Adipocyte (in vitro differentiated cells): ENCODE measurements at regions not wholly inside any gene's neighbourhood (a gene's known extent, or its start where the extent isn't known, plus 50 kb on each side); places are given as distances from the start of the nearest gene placed in this dataset.

Experiments
- DNase-seq: peaks from one replicate; pipeline ENCODE4 v3.0.0-alpha.2; 2015; ENCODE audit warnings: low read depth
- H3K27me3 ChIP-seq: replicated peaks from 2 replicates; pipeline ENCODE4 v1.7.0; 2013; ENCODE audit warnings: mild to moderate bottlenecking, low read length, moderate library complexity; ENCODE audit not compliant: control insufficient read depth, insufficient read depth
- H3K36me3 ChIP-seq: 2 replicates; pipeline ENCODE4 v1.7.0; 2013; ENCODE audit warnings: low read length, mild to moderate bottlenecking, moderate library complexity; ENCODE audit not compliant: control insufficient read depth, insufficient read depth, severe bottlenecking
- H3K4me1 ChIP-seq: 2 replicates; pipeline ENCODE4 v1.7.0; 2013; ENCODE audit warnings: mild to moderate bottlenecking, low read length, moderate library complexity; ENCODE audit not compliant: control insufficient read depth, insufficient read depth
- H3K4me3 ChIP-seq: 2 replicates; pipeline ENCODE4 v1.7.0; 2013; ENCODE audit warnings: mild to moderate bottlenecking, low read length, moderate library complexity
- H3K9ac ChIP-seq: 2 replicates; pipeline ENCODE4 v1.7.0; 2013; ENCODE audit warnings: mild to moderate bottlenecking, low read length, moderate library complexity
- H3K9me3 ChIP-seq: 2 replicates; pipeline ENCODE4 v1.7.0; 2013; ENCODE audit warnings: mild to moderate bottlenecking, low read length, moderate library complexity; ENCODE audit not compliant: control insufficient read depth

DNA sequence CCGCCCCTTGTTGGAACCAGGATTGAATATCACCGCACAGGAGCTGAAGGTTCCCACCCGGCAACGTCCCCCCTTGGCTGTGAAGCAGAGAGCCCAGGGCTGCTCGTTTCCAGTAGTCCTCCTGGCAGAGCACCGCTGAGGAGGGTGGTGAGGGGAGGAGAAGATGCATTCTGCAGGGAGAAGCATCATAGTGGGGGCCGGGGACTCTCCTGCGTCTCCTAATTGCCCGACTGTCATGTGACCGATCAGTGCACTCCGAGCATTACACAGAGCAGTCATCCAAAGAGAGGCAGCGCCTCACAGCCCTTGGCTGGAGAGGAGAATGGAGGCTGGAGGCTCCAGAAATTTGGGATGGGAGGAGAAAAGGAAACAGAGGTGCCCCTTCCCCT is 85.0 kb upstream of the SEPTIN5 start:
- H3K4me1 ChIP-seq = no peaks in the 10 kb centered on the region
- no peaks in the 10 kb centered on the region for H3K36me3 ChIP-seq
- H3K27me3 ChIP-seq = peaks cover 68% of the 10 kb centered on the region
- H3K4me3 ChIP-seq = no peak overlapping the region
- no peaks in the 10 kb centered on the region for H3K9me3 ChIP-seq
- DNase-seq = no peak
- H3K9ac ChIP-seq = no peak overlapping the region

DNA sequence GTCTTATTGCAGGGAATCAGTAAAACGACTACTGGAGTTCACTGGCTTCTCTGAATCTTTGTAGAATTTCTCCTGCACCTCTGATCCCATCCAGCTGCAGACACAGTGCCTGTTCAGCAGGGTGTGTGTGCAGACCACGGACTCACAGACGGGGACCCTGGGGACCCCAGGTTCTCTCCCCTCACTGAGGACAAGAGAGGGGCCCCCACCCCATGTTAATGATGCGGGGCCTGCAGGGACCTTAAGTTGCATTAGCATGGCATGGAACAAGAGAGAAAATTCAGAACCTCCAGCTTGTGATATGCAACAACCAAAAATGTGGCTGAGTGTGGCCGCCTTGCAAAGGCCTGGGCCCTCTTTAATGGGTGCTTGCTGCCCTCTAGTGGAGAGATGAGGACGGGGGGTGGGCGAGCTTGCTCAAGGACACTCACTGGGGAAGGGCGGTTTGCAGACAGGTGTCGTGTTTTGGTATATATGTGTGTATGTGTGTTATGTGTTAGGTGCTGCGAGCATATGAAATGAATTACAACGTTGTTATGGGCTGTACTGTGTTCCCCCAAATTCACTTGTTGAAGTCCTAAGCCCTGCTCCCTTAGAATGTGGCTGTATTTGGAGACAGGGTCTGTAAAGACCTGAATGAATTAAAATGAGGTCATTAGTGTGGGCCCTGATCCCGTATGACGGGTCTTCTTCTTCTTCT is 84.4 kb upstream of the SEPTIN5 start:
- H3K36me3 ChIP-seq = no peaks in the 10 kb centered on the region

DNA sequence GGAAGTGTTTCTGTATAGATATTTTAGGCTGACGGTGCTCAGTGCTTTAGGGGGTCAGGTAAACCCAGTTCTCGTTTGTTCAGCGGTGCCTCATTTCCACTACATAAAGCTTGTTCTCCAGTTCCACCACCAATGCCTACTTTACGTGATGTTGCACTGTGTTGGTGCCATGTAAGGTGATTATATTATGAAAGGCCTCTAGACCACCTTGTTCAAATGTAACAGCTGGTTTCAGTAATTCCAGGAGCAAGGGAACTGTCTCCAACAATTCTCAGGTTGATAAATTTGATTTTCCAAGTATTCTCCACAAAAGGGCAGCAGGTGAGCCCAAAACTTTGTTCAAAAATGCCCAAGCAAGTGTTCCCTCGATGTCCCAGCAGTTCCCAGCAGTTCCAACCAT is 83.7 kb upstream of the SEPTIN5 start:
- Histone ChIP-seq H3K4me1 (no peaks in the 10 kb centered on the region), H3K4me3 (no peak overlapping the region)

More for the DNA sequence above, 84.4 kb upstream of the SEPTIN5 start:
- Histone ChIP-seq H3K4me1 (no peaks in the 10 kb centered on the region), H3K9me3 (no peaks in the 10 kb centered on the region), H3K9ac (no peak overlapping the region), H3K4me3 (no peak overlapping the region), H3K27me3 (peaks cover 64% of the 10 kb centered on the region)
- peak; percentile 93 for DNase-seq

DNA sequence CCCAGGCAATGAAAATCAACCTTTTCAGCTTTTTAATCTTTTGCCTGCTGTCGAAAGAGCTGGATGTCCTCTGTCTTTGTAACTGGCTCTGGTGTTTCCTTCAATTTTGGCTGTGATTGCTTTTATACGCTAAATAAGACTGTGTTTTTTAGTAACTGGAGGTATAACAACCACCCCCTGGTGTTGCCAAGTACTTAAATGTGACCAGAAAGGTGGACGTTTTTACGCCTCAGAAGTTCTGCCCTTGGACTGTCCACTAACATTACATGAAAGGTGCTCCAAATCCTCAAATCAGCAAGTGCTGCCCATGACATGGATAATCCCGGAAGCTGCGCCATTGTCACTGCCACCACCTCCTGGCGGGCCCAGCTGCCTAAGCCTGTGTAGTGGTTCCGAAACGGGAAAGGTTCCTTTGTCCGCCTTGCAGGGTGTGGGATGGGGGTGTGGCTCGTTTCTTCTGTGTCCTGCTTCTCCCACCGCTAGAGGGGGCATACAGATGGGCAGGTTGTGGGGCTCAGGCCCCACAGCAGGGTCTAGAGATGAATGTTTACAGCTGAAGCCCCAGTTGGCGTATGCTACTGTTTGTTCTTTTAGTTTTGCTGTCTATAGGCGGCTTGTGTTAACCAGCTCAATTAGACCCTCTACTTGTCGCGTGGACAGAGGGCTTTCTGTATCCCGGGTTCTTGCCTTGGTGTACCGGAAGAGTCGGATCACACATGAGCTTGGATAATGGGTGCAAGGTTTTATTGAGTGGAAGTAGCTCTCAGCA is 82.2 kb upstream of the SEPTIN5 start:
- Histone ChIP-seq H3K4me1 (no peaks in the 10 kb centered on the region), H3K9ac (no peak overlapping the region), H3K9me3 (no peaks in the 10 kb centered on the region), H3K4me3 (no peak overlapping the region), H3K36me3 (no peaks in the 10 kb centered on the region), H3K27me3 (peaks cover 63% of the 10 kb centered on the region)
- DNase-seq = peak; percentile 62

More for the DNA sequence above, 83.7 kb upstream of the SEPTIN5 start:
- H3K27me3 ChIP-seq = peaks cover 63% of the 10 kb centered on the region
- no peaks in the 10 kb centered on the region for H3K36me3 ChIP-seq
- H3K9ac ChIP-seq = no peak overlapping the region
- DNase-seq = no peak
- H3K9me3 ChIP-seq = no peaks in the 10 kb centered on the region

DNA sequence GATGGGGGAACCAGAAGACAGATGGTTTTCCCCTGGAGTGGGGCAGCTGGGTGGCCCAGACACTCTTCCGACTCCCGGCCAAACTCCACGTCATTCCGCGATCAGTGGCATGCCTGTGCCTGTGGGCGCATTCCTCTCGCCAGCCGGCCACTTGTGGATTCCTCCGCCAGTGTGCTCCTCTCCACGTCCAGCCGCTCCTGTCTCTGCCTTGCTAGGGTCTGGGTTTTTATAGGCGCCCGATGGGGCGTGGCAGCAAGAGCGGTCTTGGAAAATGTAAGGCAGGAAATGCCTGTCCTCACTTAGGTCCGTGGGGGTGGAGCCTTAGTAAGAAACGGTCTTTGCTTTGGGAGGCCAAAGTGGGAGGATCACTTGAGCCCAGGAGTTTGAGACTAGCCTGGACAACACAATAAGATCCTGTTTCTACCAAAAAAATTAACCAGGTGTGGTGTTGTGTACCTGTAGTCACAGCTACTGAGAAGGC is 81.6 kb upstream of the SEPTIN5 start:
- Histone ChIP-seq H3K36me3 (no peaks in the 10 kb centered on the region), H3K4me1 (no peaks in the 10 kb centered on the region), H3K9me3 (no peaks in the 10 kb centered on the region), H3K9ac (no peak overlapping the region), H3K27me3 (peaks cover 65% of the 10 kb centered on the region), H3K4me3 (no peak overlapping the region)
- DNase-seq = no peak

DNA sequence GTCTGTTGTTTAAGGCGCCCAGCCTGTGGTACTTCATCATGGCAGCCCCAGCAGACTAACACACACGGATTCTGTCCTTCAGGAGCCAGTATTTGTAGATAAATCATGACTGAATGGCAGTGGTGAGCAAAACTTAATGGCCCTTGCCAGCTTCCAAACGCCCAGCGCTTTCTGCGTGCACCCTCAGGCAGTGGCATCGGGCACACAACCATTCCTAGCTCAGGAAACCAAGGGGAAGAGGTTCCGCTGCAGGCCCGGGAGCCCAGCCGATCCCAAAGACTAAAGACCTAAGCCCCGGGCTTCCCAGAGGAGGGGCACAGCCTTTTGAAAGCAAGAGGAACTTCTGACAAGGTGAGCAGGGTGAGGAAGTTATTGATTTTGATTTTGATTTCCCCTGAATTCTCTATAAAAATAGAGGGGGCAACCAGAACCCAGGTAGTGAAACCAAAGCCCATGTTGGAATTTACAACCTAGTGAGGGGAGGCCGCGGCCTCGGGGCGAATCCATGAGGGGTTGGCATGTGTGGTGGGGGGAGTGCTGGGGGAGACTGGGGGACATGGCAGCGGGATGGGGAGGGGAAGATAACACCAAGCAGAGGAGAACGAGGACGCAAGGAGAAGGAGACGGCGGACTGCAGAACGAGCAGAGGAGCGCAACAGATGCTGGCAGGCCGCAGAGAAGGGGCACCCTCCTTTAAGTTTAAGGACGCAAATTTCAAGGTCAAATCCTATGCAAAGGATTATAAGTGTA is 79.9 kb upstream of the SEPTIN5 start:
- no peak overlapping the region for H3K4me3 ChIP-seq
- DNase-seq = no peak
- no peaks in the 10 kb centered on the region for H3K36me3 ChIP-seq
- no peaks in the 10 kb centered on the region for H3K9me3 ChIP-seq
- H3K4me1 ChIP-seq = no peaks in the 10 kb centered on the region
- no peak overlapping the region for H3K9ac ChIP-seq
- peaks cover 64% of the 10 kb centered on the region for H3K27me3 ChIP-seq

DNA sequence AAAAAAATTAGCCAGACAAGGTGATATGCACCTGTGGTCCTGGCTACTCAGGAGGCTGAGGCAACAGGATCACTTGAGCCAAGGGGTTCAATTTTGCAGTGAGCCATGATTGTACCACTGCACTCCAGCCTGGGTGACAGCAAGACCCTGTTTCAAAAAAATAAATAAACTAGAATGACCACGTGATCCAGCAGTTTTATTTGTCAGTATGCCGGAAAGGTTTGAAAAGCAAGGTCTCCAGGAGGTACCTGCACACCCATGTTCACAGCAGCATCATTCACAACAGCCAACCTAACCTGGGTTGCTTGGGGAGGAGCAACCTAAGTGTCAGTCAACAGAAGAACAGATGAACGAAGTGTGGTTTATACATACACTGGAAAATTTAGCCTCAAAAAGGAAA is 78.7 kb upstream of the SEPTIN5 start:
- Histone ChIP-seq H3K4me3 (no peak overlapping the region), H3K27me3 (peaks cover 64% of the 10 kb centered on the region), H3K9me3 (no peaks in the 10 kb centered on the region), H3K4me1 (no peaks in the 10 kb centered on the region), H3K36me3 (no peaks in the 10 kb centered on the region), H3K9ac (no peak overlapping the region)
- DNase-seq = no peak

DNA sequence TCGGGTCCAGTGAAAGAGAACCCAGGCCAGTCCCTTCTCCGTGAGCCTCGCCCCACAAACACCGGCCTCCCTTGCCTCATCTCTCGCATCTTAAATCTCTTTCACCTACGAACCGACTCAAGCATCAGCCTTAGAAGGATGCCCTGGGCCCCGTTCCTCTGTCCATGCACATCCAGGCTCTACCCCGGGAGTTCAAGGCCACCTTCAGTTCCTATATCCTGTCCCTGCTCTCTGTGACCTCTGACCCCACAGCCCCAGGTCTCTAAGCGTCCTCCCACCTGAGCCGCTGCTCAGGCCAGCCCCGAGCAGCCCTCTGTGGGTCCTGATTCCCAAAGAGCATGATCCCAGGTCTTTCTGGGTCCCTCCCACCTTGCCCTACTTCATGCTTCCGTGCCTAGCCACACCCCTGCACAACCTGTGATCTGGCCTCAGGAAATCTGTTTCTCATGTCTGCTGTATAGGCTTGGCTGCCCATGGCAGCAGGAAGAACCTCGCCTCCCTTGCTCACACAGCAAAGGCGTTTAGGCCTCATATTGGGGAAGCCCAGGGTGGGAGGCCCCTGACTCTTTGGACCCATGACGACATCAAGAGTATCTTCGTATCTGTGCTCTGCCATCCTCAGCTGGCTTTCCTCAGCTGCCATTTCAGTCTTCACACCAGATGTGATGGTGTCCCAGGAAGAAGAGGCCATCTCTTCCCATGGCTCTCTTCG is 77.5 kb upstream of the SEPTIN5 start:
- no peak for DNase-seq
- H3K27me3 ChIP-seq = peaks cover 71% of the 10 kb centered on the region
- no peaks in the 10 kb centered on the region for H3K4me1 ChIP-seq
- H3K4me3 ChIP-seq = no peak overlapping the region
- no peaks in the 10 kb centered on the region for H3K36me3 ChIP-seq
- H3K9ac ChIP-seq = no peak overlapping the region
- H3K9me3 ChIP-seq = no peaks in the 10 kb centered on the region

DNA sequence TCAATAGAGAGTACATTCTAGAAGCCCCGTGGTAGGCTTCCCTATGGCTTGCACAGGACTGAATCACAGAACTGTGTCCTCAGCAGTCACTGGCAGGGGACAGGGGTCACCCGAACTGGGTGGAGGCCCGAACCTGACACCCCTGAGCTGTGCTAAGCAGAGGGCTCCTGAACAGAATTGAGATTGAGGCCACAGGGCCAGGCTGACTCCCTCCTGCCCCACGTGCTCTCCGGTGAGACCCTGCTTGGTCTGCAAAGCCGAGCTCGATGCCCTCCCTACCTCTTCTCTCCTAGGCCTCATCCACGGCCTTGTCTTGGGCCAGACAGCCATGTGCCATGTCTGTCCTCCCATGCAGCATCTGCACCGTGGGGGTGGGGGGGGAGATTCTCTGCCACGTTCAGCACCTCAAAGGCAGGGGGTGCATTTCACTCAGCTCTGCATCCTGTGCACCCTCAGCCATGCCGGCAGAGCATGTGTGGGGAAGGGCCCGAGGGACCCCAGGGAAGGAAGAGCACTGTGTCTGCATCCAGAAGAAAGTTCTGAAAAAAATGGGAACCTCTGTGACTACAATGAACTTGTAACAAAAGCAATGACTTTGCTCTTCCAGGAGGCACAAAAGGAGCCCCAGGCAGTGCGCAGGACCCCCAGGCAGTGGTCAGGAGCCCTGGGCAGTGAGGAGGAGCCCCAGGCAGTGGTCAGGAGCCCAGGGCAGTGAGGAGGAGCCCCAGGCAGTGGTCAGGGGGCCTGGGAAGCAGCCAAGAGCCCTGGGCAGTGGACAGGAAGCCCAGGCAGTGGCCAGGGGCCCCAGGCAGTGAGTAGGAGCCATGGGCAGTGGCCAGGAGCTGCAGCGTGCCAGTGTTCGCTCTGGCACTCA is 76.7 kb upstream of the SEPTIN5 start:
- H3K36me3 ChIP-seq = no peaks in the 10 kb centered on the region
- no peaks in the 10 kb centered on the region for H3K9me3 ChIP-seq
- peaks cover 68% of the 10 kb centered on the region for H3K27me3 ChIP-seq
- DNase-seq = no peak
- no peak overlapping the region for H3K9ac ChIP-seq
- no peaks in the 10 kb centered on the region for H3K4me1 ChIP-seq
- no peak overlapping the region for H3K4me3 ChIP-seq

DNA sequence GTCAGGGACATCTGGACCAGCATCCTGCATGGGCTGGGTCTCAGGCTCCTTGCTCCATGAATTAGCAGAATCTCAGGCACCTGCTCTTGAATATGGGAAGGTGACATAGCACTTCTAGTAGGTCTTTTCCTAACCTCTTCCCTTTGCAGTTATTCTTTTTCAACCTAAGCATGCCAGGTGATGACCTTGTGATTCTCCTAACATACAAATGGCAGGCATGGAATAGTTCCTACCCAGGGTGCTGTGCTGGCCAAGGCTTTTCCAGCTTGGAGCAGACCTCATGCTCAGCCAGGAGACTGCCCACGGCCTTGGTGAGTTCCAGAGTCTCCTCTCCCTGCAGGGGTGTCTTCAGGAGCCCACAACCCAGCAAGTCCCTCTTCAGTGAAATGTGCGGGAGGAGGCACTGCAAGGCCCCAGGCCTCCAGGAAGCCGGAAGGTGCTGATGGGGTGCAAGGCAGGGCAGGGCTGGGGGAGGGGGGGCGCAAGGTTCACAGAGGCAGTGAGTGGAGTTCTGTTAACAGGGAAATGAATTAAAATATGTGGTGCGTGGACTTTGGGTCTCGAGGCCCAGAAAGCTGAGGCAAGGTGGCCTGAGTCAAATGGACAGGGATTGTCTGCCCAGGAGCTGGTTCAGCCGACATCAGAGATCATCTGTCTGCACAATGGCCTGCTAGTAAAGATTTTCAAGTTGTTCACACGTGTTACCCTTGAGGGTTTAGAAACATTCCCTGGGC is 75.9 kb upstream of the SEPTIN5 start:
- Histone ChIP-seq H3K9ac (no peak overlapping the region), H3K27me3 (peaks cover 60% of the 10 kb centered on the region), H3K9me3 (no peaks in the 10 kb centered on the region), H3K36me3 (no peaks in the 10 kb centered on the region), H3K4me1 (peaks cover under 1% of the 10 kb centered on the region), H3K4me3 (no peak overlapping the region)
- DNase-seq = no peak
